ENCODE measurements at regions not wholly inside any gene's neighbourhood (a gene's known extent, or its start where the extent isn't known, plus 50 kb on each side); places are given as distances from the start of the nearest gene placed in this dataset.

GRCh38 chr15:25251700-25252390 is 187.0 kb downstream of the UBE3A start:
- CTCF ChIA-PET (ENCODE audit: partially characterized antibody), result no interaction called here
- Histone ChIP-seq H3K14ac (ENCODE audit: insufficient read length) (no peak overlapping the region), H4K8ac (ENCODE audit: extremely low read depth, insufficient read depth, low read length) (no peak overlapping the region), H3K27me3 (replicated peaks in 1 of 4; ENCODE audit: control insufficient read depth in 3 of 4, extremely low read depth in 1 of 4, insufficient read depth in 3 of 4, low read length in 3 of 4) (no peaks in the 10 kb centered on the region), H3K4me3 (ENCODE audit: extremely low read depth in 1 of 4, insufficient read depth in 2 of 4, low read depth in 3 of 4, low read length in 4 of 4) (no peak overlapping the region), H4K20me1 (replicated peaks in 1 of 2; ENCODE audit: control insufficient read depth in 1 of 2, insufficient read depth in 2 of 2, low read length in 2 of 2) (no peaks in the 10 kb centered on the region), H3K56ac (replicated peaks; ENCODE audit: insufficient read length, low read depth, low read length) (no peak overlapping the region), H2AFZ (ENCODE audit: low read length) (no peak overlapping the region), H3K4me1 (replicated peaks in 1 of 4; ENCODE audit: control insufficient read depth in 3 of 4, insufficient read depth in 4 of 4, low read length in 3 of 4) (no peaks in the 10 kb centered on the region), H3K79me1 (ENCODE audit: low read depth, low read length) (no peaks in the 10 kb centered on the region), H2BK120ac (replicated peaks; ENCODE audit: low read depth, low read length) (no peak overlapping the region), H3K79me2 (ENCODE audit: control insufficient read depth in 1 of 2, insufficient read depth in 2 of 2, low read length in 2 of 2) (no peaks in the 10 kb centered on the region), H2BK20ac (ENCODE audit: low read length) (no peak overlapping the region), H3K4ac (replicated peaks; ENCODE audit: insufficient read length, low read depth, low read length) (no peak overlapping the region), H3K23ac (ENCODE audit: insufficient read length) (no peak overlapping the region), H3K36me3 (ENCODE audit: control insufficient read depth in 2 of 4, insufficient read depth in 4 of 4, low read length in 3 of 4) (no peaks in the 10 kb centered on the region), H2BK15ac (ENCODE audit: low read length) (no peak overlapping the region), H3K23me2 (ENCODE audit: low read depth, low read length) (no peaks in the 10 kb centered on the region), H3K18ac (ENCODE audit: extremely low read depth, low read length) (no peak overlapping the region), H3K4me2 (ENCODE audit: insufficient read depth in 1 of 2, low read depth in 2 of 2, low read length in 2 of 2) (no peak overlapping the region), H2BK5ac (ENCODE audit: low read depth, low read length) (no peak overlapping the region), H3K9me3 (ENCODE audit: insufficient read depth in 2 of 2, low read depth in 1 of 2, low read length in 1 of 2) (peaks cover 47 to 77% of the 10 kb centered on the region in 2 experiments), H4K5ac (ENCODE audit: insufficient read length, low read depth, low read length) (no peak overlapping the region), H4K91ac (replicated peaks; ENCODE audit: insufficient read length, low read length) (no peak overlapping the region), H3K9ac (replicated peaks in 1 of 4; ENCODE audit: extremely low read depth in 1 of 4, low read depth in 3 of 4, low read length in 3 of 4) (no peak overlapping the region), H2AK5ac (ENCODE audit: low read depth, low read length) (no peak overlapping the region), H3K27ac (ENCODE audit: low read depth, low read length) (no peak overlapping the region), H2BK12ac (ENCODE audit: low read depth, low read length) (no peak overlapping the region)
- DNase-seq (ENCODE audit: low read depth in 1 of 2, low spot score in 2 of 2) (no peak), FAIRE-seq (no peak)
- WGBS, 2 experiments (ENCODE audit: extremely low coverage in 1 of 2, insufficient coverage in 1 of 2, insufficient read length in 1 of 2, insufficient replicate concordance in 2 of 2, low coverage in 1 of 2, low lambda C conversion rate in 2 of 2, missing lambda C conversion rate in 1 of 2), result 84% methylated on average over 10 of the region's 17 CpGs; no CpG with 5 or more reads in 1 of the 2 experiments
- TF ChIP-seq HDAC6 (IDR thresholded peaks at IDR 0.05; ENCODE audit: low read depth, low read length), result no peak
- no peak for TF ChIP-seq RNF2 (IDR thresholded peaks at IDR 0.05; ENCODE audit: borderline replicate concordance, low read depth, low read length, missing control alignments, poor library complexity, severe bottlenecking)
- no peak for TF ChIP-seq CTCF (IDR thresholded peaks at IDR 0.05; ENCODE audit: control extremely low read depth in 1 of 3, insufficient read depth in 1 of 3, low read depth in 1 of 3, low read length in 3 of 3)
- TF ChIP-seq GABPA (IDR thresholded peaks at IDR 0.05; ENCODE audit: borderline replicate concordance, insufficient read depth, low read length), result no peak
- TF ChIP-seq CHD2 (IDR thresholded peaks at IDR 0.05; ENCODE audit: low read length), result no peak
- TF ChIP-seq CHD1 (IDR thresholded peaks at IDR 0.05; ENCODE audit: low read depth, low read length), result no peak
- no peak for TF ChIP-seq RAD21 (IDR thresholded peaks at IDR 0.05 in 1 of 2, conservative IDR thresholded peaks at IDR 0.05 in 1 of 2; ENCODE audit: low read depth in 2 of 2, low read length in 2 of 2)
- POLR2A ChIA-PET (ENCODE audit: partially characterized antibody), result no interaction called here
